Stimulated activated CD8-positive, alpha-beta memory T cell treated with anti-CD3 and anti-CD28 coated beads, Interleukin-2, amount 100 ng/mL, for 1 hour (primary cell): ENCODE measurements at regions not wholly inside any gene's neighbourhood (a gene's known extent, or its start where the extent isn't known, plus 50 kb on each side); places are given as distances from the start of the nearest gene placed in this dataset.
"Not testable (repeated sequence)": the region's sequence is repeated elsewhere in the genome, so short reads cannot be mapped to it uniquely, and the experiment has no call there.

ENCODE experiments used
- DNase-seq, 2 donors: peaks; one replicate each; pipeline ENCODE4 v3.0.0-alpha.2; 2020; ENCODE audit warnings: low read depth in 2 of 2

DNA sequence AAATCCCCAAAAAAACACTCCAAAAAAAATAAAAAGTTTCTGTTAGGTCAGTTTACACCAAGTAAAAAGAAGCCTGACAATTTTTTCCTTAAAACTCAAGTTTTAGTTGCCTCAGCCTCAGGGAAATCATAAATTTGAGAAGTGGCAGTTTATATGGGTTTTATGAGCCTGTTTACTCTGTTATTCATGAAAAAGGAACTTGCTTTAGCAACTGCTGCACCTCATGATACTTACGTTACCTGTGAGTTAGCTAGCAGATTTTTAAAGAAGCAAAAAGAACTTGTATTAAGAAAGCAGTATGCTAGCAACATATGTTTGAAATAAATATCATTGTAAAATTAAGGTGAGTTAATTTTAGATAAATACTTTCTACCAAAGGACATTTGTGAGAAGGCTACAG is 1264.5 kb upstream of the PHF14 start:
- no peak for DNase-seq

GRCh38 chr7:9711259-9711918 is 1262.3 kb upstream of the PHF14 start:
- no peak for DNase-seq

DNA sequence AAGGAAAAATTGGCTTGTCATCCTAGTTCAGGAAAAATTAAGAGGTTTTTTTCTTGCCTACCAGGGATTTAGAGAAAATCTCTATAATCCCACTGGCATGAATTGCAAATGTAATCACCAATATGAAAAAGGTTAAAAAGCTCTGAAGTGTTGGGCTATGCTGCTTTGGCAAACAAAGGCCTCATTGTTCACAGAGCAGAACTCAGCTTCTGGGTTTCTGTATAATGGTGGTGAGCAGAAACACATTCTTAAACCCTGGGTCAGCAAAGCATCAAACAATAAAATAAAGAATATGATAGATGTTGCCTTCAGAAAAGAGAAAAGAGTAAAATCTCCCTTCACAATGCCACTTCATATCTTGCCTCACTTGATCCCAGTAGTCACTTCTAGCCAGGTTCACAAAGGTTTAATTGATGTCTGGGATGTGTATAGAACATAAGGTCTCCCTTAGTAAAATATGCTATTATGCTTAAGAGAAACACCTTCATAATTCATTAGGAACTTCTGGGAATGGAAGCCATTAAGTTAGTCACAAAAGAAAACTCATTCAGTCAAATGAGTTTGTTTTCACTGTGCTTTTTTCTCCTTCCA is 1255.5 kb upstream of the PHF14 start:
- DNase-seq = no peak

- DNase-seq = no peak
Measured at GRCh38 chr7:9719303-9719702, 1254.4 kb upstream of the PHF14 start.

DNA sequence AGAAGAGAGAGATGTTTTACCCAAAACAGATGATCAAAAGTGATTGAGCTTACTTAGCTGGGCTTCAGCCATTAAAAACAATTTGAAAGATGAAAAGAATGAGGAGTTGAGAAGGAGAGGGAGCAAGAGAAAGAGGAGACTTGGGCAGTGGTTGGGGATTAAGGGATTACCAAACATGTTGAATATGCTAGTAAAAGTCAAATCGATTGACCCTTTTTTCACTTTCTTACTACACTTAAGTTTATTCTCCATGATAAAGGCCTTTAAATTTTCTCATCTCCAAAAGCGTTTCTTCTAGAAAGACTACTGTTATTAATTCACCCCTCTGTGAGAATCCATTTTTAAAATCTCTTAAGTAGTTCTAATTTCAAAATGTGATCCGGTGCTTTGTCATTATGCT is 1254.0 kb upstream of the PHF14 start:
- no peak for DNase-seq

- not testable (repeated sequence) for DNase-seq
Measured at GRCh38 chr7:9725940-9726663, 1247.6 kb upstream of the PHF14 start.

DNA sequence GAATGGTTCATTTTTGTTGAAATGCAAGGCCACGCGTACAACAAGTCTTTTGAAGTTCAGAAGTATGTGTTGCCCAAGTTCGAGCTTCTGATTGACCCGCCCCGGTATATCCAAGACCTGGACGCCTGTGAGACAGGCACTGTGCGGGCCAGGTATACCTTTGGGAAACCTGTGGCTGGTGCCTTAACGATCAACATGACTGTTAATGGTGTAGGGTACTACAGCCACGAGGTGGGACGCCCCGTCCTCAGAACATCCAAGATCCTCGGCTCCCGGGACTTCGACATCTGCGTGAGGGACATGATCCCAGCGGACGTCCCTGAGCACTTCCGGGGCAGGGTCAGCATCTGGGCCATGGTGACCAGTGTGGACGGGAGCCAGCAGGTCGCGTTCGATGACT is 1246.9 kb upstream of the PHF14 start:
- DNase-seq = not testable (repeated sequence)

- DNase-seq = not testable (repeated sequence)
Measured at GRCh38 chr7:9727467-9727869, 1246.2 kb upstream of the PHF14 start.

- DNase-seq = not testable (repeated sequence)
Measured at GRCh38 chr7:9728014-9728657, 1245.5 kb upstream of the PHF14 start.

DNA sequence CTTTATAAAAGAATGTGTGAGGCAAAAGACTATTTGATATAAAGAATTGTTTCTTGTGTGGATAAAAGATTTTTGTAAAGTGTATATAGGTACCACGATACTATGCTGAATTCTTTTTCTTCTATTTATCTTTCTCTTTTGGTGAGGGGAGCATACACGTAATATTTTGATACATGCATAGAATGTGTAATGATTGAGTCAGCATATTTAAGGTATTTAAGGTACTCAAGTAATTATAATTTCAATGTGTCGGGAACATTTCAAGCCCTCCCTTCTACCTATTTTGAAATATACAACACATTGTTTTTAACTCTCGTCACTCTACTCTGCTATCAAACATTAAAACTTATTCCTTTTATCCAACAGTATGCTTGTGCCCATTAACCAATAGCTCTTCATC is 1221.6 kb upstream of the PHF14 start:
- DNase-seq = no peak

DNA sequence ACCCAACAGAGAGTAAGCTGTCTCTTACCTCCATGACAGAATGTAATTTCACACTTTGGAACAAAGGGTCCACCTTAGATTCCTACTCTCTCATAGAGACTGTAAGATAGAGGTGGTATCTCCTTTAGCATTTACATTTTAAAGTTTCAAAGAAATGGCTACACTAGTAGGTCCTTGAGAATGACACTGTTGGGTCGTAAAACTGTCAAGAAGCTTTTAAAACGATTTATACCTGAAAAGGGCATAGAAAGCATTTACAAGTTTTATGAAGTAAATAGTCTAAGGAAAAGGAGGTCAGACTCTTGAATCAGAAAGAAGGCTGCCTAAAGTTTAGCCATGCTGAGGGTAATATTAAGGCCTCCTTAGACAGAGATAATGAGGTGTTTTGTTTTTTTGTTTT is 1212.4 kb upstream of the PHF14 start:
- no peak for DNase-seq

- no peak for DNase-seq
Measured at GRCh38 chr7:9776900-9777299, 1196.8 kb upstream of the PHF14 start.

DNA sequence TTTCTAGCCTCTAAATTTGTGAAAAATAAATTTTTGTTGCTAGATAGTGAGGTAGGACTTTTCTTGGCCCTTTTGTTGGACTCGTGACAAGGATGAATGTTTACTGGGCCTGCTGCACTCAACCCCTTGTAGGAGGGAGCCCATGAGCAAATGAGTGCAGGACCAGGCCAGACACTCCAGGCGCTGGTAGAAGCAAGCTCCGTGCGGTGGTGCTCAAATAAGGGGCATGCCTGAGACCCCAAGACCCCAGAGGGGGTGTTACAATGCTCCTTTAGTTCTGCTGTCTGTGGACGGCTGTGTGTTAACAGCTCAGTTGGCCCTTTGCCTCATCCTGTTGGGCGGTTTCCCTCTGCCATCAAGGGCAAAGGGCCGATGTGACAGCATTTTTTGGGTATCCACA is 1195.3 kb upstream of the PHF14 start:
- no peak for DNase-seq

- DNase-seq = no peak
Measured at GRCh38 chr7:9781710-9782109, 1192.0 kb upstream of the PHF14 start.

DNA sequence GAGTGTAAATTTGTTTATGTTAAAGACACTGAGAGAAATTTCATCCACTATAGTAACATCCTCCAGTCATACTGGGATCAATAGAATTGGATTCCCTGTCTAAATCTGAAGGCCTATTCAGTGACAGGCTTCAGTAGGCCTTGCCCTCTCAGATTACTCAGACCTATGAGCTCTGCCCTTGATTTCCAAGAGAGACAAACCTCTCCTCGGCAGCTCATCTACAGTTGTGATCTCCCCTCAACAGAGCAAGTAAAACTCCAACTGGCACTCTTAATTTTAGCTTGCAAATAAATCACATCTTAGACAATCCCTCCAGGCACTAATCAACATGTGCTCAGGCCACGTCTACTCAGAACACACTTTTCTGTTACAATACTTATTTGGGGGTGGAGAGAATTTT is 1191.4 kb upstream of the PHF14 start:
- DNase-seq = no peak

DNA sequence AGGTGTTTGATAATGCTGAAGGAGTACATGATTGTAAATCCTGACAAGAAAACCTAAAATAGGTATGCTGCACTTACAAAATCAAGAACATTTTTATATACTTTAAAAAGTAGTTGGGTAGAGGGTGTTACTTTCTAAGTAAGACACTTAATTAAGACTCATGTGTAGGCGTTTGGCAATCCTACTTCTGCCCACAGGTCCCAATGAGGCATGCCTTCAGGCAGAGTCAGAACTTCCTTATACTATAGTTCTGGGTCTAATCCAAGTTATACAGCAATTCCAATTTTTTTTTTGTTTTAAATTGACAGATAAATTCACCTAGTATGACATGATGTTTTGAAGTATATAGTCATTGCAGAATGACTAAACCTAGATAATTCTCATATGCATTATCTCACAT is 1188.5 kb upstream of the PHF14 start:
- no peak for DNase-seq

DNA sequence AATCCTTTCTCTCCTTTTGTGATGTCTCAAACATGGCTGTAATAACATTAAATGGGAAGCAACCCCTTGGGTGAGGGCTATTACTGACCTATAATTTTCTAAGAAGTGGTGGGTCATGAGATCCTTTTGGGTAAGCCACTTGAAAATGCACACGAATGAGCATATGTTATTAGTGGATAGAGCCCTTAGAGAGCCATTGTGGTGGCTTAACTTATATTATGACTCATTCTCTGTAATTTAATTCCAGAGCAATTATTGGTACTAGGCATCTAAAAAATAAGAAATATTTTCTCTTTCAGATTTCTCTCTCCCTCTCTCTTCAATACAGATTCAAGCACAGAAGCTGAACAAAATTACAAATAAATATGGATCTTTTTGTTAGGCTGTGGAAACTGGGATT is 1177.4 kb upstream of the PHF14 start:
- no peak for DNase-seq

DNA sequence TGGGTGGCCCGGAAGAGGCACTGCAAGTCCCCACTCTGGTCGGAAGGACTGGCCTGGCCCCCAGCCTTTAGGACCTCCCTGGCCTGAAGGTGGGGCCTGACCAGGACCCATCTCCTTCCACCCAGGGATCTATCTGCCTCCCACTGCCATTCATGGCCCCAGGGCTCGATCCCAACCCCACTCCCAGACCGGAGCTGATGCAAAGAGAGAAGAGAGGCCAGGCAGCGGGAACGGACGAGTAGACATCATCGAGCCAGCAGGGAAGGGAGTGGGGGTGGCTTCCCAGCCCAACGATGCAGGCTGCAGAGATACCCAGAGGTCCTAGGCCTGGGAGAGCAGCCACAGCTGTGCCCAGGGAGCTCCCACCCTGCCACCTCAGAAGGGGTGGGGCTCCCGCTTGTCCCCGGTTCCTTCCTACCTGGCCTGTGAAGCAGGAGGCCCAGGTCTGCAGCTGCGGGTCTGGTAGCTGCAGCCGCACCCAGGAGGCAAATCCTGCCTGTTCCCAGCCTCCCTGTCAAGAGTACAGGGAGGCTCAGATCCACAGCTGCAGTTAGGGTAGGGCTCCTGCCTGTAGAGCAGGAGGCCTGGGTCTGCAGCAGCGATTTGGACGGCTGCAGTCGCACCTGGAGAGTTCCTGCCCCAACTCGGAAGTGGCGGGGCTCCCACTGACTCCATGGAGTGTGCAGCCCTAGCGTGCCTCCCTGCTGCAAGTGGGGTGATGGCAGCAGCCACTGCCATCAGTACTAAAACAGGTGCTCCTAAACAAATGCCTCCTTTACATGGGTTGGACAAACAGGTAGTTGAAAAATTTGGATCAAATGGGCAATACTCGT is 1151.0 kb upstream of the PHF14 start:
- DNase-seq = no peak

DNA sequence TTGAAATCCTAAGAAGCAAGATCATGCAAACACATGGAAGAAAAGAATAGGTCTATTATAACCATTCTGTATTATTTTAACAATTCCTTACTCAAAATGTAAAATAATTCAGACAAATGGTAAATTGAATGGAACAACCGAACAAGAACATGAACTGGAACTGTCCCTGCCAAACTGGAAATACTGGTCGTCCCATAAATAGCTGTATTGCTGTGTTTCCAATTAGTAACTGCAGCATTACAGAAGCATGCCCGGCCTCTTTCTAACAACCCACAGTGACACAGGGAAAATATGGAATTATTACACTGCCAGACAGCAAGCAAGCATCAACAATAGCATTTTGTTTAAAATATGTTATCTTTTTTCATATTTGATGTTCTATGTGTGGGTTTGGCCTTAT is 1138.5 kb upstream of the PHF14 start:
- no peak for DNase-seq

GRCh38 chr7:9836671-9837070 is 1137.0 kb upstream of the PHF14 start:
- no peak for DNase-seq

DNA sequence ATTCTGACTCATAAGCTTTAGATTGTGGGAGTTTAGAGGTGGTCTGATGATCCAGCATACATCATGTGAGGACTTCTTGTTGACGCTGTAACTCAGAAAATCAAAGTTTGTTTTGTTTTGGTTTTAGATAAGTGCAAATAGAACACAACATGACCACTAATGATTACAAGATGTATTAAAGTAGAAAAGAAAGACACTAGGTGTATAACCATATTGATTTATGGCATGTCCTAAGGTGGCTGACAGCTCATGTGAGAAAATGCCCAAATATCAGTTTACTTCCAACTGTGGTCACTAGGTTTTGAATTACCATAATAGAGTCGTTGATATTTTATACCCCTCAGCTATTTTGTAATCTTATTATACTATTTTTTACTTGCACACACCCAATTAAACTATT is 1131.4 kb upstream of the PHF14 start:
- no peak for DNase-seq

DNA sequence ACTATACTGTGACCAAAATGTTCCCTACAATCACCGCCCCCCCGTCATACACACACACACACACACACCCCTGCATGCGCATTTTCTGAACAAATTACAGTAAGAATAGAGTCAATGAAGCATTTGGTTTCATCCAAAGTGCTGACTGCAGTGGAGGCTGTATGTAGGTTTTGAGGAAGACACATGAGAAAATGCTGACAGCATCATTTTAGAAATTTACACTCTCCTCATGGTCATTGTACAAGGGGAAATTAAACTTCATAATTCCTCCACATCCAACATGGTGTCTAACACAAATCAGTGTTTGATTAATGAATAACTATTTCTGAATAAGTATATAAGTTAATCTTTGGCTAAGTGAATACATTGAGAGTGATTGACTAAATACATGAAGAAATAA is 1126.8 kb upstream of the PHF14 start:
- no peak for DNase-seq
